Brain microvascular endothelial cell (primary cell): ENCODE measurements at regions not wholly inside any gene's neighbourhood (a gene's known extent, or its start where the extent isn't known, plus 50 kb on each side); places are given as distances from the start of the nearest gene placed in this dataset.

Source experiments
- DNase-seq: peaks from one replicate; pipeline ENCODE4 v3.0.0-alpha.2; 2020
- H3K27ac ChIP-seq: fragments of 250-450 bp; sonication (Bioruptor Pico); 2 replicates; pipeline ENCODE4 v1.5.1; 2020; ENCODE audit warnings: mild to moderate bottlenecking, moderate library complexity
- H3K27me3 ChIP-seq: fragments of 250-450 bp; sonication (Bioruptor Pico); replicated peaks from 2 replicates; pipeline ENCODE4 v1.5.1; 2020; ENCODE audit warnings: mild to moderate bottlenecking
- H3K36me3 ChIP-seq: fragments of 250-450 bp; sonication (Bioruptor Pico); replicated peaks from 2 replicates; pipeline ENCODE4 v1.5.1; 2020; ENCODE audit warnings: mild to moderate bottlenecking
- H3K4me3 ChIP-seq: 2 replicates; pipeline ENCODE4 v1.5.1; 2011; ENCODE audit warnings: low read depth, mild to moderate bottlenecking, control low read depth, low read length, moderate library complexity
- in situ Hi-C: cut with HindIII; loops from 2 replicates; pipeline ENCODE4 v1.10.0; 2017; ENCODE audit warnings: low sequenced_read_pairs, low pct_ligation_motif_present
- TF ChIP-seq, protein P1 (sequence below): IDR thresholded peaks from 2 replicates; pipeline ENCODE4 v1.5.1; 2011; ENCODE audit warnings: low read depth, mild to moderate bottlenecking, moderate library complexity, low read length, control low read depth, inconsistent platforms; ENCODE audit errors: missing control alignments

DNA sequence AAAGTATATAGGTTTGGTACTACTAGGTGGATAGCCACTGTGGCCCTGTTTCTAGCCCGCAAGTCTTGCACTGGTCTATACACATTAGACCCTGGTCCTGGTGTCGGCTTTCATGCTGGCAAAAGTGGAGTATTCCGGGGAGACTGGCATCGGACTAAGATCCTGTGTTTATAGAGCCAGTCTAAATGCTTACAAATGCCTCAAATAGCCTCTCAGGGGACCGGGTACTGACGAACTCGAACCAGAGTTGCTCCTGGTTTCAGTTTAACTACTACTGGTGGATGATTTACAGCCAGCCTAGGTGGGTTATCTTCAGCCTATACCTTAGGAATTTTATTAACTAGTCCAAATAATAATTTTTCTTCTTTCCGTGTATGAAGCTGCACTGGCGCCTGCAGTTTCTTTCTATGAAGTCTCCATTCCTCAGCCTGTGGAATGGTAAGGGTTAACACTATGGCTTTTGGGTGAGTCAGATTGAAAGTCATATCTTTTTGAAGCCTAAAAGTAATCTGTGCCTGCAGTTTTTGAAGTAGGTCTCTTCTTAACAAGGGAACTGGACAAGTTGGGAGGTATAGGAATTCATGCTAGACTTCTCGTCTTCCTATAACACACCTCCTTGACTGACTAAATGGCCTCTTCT, 51.3 kb downstream of the OR10H4 start:
- in situ Hi-C loops: no loop called here
- TF ChIP-seq, protein P1, sequence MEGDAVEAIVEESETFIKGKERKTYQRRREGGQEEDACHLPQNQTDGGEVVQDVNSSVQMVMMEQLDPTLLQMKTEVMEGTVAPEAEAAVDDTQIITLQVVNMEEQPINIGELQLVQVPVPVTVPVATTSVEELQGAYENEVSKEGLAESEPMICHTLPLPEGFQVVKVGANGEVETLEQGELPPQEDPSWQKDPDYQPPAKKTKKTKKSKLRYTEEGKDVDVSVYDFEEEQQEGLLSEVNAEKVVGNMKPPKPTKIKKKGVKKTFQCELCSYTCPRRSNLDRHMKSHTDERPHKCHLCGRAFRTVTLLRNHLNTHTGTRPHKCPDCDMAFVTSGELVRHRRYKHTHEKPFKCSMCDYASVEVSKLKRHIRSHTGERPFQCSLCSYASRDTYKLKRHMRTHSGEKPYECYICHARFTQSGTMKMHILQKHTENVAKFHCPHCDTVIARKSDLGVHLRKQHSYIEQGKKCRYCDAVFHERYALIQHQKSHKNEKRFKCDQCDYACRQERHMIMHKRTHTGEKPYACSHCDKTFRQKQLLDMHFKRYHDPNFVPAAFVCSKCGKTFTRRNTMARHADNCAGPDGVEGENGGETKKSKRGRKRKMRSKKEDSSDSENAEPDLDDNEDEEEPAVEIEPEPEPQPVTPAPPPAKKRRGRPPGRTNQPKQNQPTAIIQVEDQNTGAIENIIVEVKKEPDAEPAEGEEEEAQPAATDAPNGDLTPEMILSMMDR: no peak

DNA sequence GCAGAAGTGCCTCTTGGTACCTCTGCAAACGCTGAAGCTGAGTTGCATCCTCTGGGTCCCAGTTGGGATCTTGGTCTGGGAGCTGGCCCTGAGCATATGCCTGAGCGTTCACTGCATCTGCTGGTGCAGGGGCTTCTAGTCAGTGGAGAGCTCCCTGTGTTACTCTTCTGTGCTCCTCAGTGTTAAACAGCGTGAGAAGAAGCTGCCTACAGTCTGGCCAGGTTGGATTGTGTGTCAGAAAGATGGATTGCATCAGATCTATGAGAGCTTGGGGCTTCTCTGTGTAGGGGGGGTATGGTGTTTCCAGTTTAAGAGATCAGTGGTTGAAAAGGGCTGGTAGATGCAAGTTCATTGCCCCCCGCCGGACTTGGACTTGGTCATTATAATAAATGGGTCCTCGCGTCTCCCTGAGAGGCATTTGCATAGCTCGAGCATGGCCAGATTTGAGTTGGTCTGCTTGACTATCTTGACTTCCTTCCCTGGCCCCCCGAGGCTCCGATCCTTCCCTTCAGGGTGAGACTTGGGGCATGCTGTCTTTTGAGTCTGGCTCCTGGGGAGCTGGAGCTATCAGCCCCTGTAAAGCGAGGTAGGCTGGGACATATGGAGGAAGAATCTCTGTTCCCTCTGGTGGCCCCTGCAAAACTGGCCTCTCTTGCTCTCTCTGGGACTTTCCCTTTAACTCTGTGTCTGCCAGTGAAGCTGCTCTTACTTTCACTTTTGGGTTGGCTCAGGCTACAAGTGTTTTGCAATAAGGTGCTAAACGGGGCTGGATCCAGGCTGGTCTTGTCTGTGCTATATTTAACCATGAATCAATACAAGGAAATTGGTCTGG, 52.9 kb downstream of the OR10H4 start:
- in situ Hi-C loops: no loop called here
- Histone ChIP-seq H3K27me3 (no peaks in the 10 kb centered on the region), H3K36me3 (no peaks in the 10 kb centered on the region), H3K4me3 (peak overlapping the region; percentile 39), H3K27ac (no peak overlapping the region)
- peak; percentile 54 for DNase-seq
- TF ChIP-seq, protein P1: peak; percentile 10

More for the DNA sequence above, 51.3 kb downstream of the OR10H4 start:
- H3K4me3 ChIP-seq: no peak overlapping the region
- H3K27ac ChIP-seq: no peak overlapping the region
- no peak for DNase-seq
- no peaks in the 10 kb centered on the region for H3K27me3 ChIP-seq
- H3K36me3 ChIP-seq: no peaks in the 10 kb centered on the region

DNA sequence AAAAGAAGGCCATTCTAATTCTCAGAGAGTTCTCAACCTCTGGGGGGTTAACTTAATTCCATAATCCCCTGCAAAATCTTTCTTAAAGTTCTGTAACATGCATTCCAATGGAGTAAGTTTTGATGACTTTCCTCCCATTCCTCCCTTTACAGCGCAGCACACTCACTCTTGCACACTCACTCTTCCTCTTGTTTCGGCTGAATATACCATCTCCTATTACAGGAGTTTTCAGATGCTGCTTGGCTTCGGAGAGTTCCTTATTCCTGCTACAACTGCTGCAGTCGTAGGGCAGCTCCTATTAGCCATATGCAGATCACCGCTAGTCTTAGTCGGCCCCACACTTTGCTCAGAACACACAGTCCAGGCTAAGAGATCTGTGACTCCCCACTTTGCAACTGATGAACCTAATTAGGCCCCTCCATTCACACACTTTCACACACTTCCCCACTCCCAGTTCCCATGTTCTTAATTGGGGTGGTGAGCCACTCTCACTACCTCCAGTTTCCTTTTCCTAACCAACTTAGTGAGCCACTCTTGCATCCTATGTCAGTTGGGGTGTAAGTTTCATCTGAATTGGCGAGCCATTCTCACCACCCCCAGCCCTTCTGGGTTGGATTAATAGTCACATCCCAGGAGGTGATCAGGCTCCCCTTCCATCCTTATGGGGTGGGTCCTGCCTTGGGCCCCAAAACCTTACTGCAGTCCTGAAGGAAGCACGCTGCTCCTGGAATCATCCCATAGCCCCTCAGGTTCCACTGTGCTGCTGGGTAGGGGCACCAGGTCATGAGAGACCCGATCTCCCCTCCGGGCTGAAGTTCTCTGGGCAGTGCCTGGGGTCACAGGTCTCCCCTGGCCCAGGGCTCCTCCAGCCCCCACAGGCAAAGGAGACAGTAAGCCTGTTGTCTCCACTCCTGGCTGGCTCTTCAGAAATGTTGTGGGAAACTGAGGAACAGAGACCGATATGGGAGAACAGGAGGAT, 53.9 kb downstream of the OR10H4 start:
- TF ChIP-seq, protein P1: no peak
- Histone ChIP-seq H3K4me3 (peak overlapping the region; percentile 39), H3K27me3 (no peaks in the 10 kb centered on the region), H3K36me3 (no peaks in the 10 kb centered on the region), H3K27ac (no peak overlapping the region)
- no peak for DNase-seq
- in situ Hi-C loops: no loop called here

DNA sequence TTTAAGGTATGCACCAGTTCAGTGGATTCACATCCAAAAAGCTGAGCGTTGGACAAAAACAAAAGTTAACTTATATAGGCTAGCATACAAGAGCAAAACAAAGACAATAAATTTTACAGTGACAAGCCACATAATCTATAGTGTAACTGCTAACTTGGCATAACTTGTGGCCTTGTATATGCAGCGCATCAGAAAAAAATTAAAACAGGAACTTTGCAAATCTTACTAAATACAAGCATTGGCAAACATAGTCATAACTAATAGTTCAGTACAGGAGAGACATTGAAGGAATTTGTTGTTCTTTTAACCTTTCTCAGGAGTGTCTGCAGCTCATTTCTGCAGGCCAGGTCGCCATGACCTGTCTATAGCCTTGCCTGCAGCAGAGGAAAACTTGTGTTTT, 54.6 kb downstream of the OR10H4 start:
- Histone ChIP-seq H3K27ac (no peak overlapping the region), H3K27me3 (no peaks in the 10 kb centered on the region), H3K36me3 (no peaks in the 10 kb centered on the region), H3K4me3 (no peak overlapping the region)
- in situ Hi-C loops: no loop called here
- TF ChIP-seq, protein P1: no peak
- no peak for DNase-seq

DNA sequence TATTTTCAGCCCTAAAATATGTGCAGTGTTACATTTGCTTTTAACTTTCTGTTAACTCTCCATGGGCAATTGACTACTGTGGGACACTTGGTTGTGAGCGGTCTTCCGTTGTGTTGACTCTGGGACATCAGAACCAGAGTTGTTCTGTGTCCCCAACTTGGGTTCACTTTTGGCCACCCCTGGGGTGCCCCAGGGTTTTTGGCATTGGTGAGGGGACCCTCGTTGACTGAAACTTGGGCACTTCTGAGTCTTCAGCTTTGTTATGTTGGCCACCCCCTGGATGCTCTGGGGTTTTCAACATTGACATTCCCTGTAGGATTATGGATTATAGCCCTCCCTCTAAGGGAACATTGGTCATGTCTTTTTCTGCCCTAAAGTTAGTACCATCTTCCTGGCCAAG, 57.1 kb downstream of the OR10H4 start:
- Histone ChIP-seq H3K27ac (no peak overlapping the region), H3K27me3 (no peaks in the 10 kb centered on the region), H3K4me3 (no peak overlapping the region), H3K36me3 (no peaks in the 10 kb centered on the region)
- TF ChIP-seq, protein P1: no peak
- DNase-seq: no peak
- in situ Hi-C loops: no loop called here
